CD4-positive, alpha-beta memory T cell (primary cell): ENCODE measurements at regions not wholly inside any gene's neighbourhood (a gene's known extent, or its start where the extent isn't known, plus 50 kb on each side); places are given as distances from the start of the nearest gene placed in this dataset.

Experiments
- CTCF ChIA-PET: fragments of 350-600 bp; sonication (Branson Sonifier 250); formaldehyde crosslinking; loops from one replicate; lab custom pipeline; 2021; ENCODE audit warnings: inconsistent platforms; ENCODE audit not compliant: partially characterized antibody; lab: Charles Lee
- POLR2A ChIA-PET: fragments of 350-600 bp; sonication (Branson Sonifier 250); formaldehyde crosslinking; loops from one replicate; lab custom pipeline; 2021; ENCODE audit not compliant: partially characterized antibody; lab: Charles Lee
- DNase-seq, 5 donors: peaks; one replicate each; pipeline versions ENCODE4 v3.0.0 to v3.0.0-alpha.2; 2020 to 2022; ENCODE audit warnings: mixed read lengths in 1 of 5
- H3K27ac ChIP-seq: one replicate; pipeline ENCODE4 v1.7.0; 2013; ENCODE audit warnings: low read depth, low read length
- H3K27me3 ChIP-seq: 2 replicates; pipeline ENCODE4 v1.7.0; 2013; ENCODE audit warnings: mild to moderate bottlenecking, low read length, moderate library complexity; ENCODE audit not compliant: insufficient read depth
- H3K36me3 ChIP-seq: 2 replicates; pipeline ENCODE4 v1.7.0; 2013; ENCODE audit warnings: mild to moderate bottlenecking, low read length, moderate library complexity; ENCODE audit not compliant: insufficient read depth
- H3K4me1 ChIP-seq: 2 replicates; pipeline ENCODE4 v1.7.0; 2013; ENCODE audit warnings: mild to moderate bottlenecking, low read length, moderate library complexity; ENCODE audit not compliant: insufficient read depth
- H3K4me3 ChIP-seq, 2 donors: one replicate each; pipeline ENCODE4 v1.7.0; 2013; ENCODE audit warnings: low read length in 2 of 2, mild to moderate bottlenecking in 1 of 2
- H3K9me3 ChIP-seq, 2 donors: one replicate each; pipeline ENCODE4 v1.7.0; 2013; ENCODE audit warnings: low read length in 2 of 2, control low read depth in 1 of 2; ENCODE audit not compliant: control insufficient read depth in 1 of 2
- H3K27ac Mint-ChIP-seq, 7 donors: one replicate each; pipeline ENCODE4 v1.8.0; 2020 to 2021; ENCODE audit warnings: mixed read lengths in 7 of 7, mild to moderate bottlenecking in 6 of 7, inconsistent platforms in 3 of 7, moderate library complexity in 3 of 7
- H3K27me3 Mint-ChIP-seq, 2 donors: one replicate each; pipeline ENCODE4 v1.8.0; 2020 to 2021; ENCODE audit warnings: mixed read lengths in 2 of 2
- H3K36me3 Mint-ChIP-seq, 2 donors: one replicate each; pipeline ENCODE4 v1.8.0; 2020 to 2021; ENCODE audit warnings: mixed read lengths in 2 of 2, inconsistent platforms in 1 of 2, mild to moderate bottlenecking in 1 of 2
- H3K4me1 Mint-ChIP-seq, 4 donors: one replicate each; pipeline ENCODE4 v1.8.0; 2020 to 2021; ENCODE audit warnings: mixed read lengths in 4 of 4, mild to moderate bottlenecking in 1 of 4
- H3K4me3 Mint-ChIP-seq, 8 donors: one replicate each; pipeline ENCODE4 v1.8.0; 2020 to 2021; ENCODE audit warnings: mixed read lengths in 8 of 8, mild to moderate bottlenecking in 7 of 8, moderate library complexity in 6 of 8, inconsistent platforms in 3 of 8
- H3K9me3 Mint-ChIP-seq, 8 donors: one replicate each; pipeline ENCODE4 v1.8.0; 2020 to 2021; ENCODE audit warnings: mixed read lengths in 8 of 8, mild to moderate bottlenecking in 5 of 8, inconsistent platforms in 3 of 8, moderate library complexity in 1 of 8
- intact Hi-C: fragments of 100-400 bp; cut with micrococcal nuclease; formaldehyde crosslinking; loops from one replicate; pipeline ENCODE4 v1.15.1; 2023

DNA sequence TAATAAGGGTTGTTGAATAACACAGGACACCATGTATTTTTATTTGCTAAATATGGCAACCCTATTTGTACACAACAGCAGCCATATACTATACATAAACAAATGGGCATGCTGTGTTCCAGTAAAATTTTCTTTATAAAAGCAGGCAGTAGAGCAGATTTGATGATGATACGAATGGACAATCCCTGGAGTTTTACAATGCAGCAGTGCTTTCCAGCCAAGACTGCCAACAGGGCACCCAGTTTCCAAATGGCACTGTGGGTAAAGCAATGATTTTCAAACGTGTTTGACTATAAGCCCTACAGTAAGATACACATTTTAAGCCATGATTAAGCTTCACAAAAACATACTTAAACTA is 282.7 kb downstream of the NUAK1 start:
- POLR2A ChIA-PET, result no interaction called here
- Histone ChIP-seq H3K4me3 (no peak overlapping the region), H3K27me3 (no peaks in the 10 kb centered on the region), H3K36me3 (no peaks in the 10 kb centered on the region), H3K4me1 (no peaks in the 10 kb centered on the region), H3K27ac (no peak overlapping the region), H3K9me3 (no peaks in the 10 kb centered on the region)
- no peak overlapping the region for H3K27ac Mint-ChIP-seq
- CTCF ChIA-PET, result no interaction called here
- intact Hi-C loops, result no loop called here
- peaks cover 2% of the 10 kb centered on the region in 2 donors for H3K27me3 Mint-ChIP-seq
- no peaks in the 10 kb centered on the region for H3K36me3 Mint-ChIP-seq
- H3K4me1 Mint-ChIP-seq, result no peaks in the 10 kb centered on the region
- no peak for DNase-seq
- no peak overlapping the region for H3K4me3 Mint-ChIP-seq
- H3K9me3 Mint-ChIP-seq, result peaks cover 0 to 9% (median 2%) of the 10 kb centered on the region in 8 donors

DNA sequence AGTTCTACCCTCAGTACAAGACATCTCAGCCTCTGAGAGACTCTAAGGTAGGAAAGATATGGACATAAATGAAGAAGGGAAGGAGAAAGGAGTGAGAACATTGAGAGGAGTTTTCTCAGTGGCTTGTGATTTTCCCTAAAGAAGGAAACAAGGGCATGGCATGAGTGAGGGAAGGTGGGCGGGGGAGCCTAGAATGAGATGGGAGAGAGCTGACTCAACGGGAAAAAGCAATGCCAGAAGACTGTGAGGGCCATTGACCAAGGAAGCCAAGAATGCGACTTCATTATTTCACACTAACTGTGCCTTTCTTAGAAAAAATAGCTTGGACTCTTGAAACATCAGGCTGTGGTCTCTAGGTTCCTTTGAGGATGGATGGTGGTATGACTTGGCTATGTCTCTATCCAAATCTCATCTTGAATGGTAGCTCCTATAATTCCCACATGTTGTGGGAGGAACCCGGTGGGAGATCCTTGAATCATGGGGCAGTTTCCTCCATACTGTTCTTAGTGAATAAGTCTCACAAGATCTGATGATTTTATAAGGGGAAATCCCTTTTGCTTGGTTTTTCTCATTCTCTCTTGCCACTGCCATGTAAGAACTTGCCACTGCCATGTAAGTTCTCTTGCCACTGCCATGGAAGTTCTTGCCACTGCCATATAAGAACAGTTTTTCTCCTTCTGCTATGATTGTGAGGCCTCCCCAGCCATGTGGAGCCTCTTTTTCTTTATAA is 279.6 kb downstream of the NUAK1 start:
- Mint-ChIP-seq H3K27me3 (peaks cover 2 to 4% of the 10 kb centered on the region in 2 donors), H3K4me1 (no peaks in the 10 kb centered on the region), H3K9me3 (peaks cover 0 to 9% (median 5%) of the 10 kb centered on the region in 8 donors), H3K36me3 (no peaks in the 10 kb centered on the region), H3K4me3 (no peak overlapping the region), H3K27ac (no peak overlapping the region)
- ChIA-PET CTCF (no interaction called here), POLR2A (no interaction called here)
- no peak overlapping the region for H3K27ac ChIP-seq
- H3K4me1 ChIP-seq, result no peaks in the 10 kb centered on the region
- intact Hi-C loops, result no loop called here
- DNase-seq, result no peak
- H3K9me3 ChIP-seq, result no peaks in the 10 kb centered on the region
- H3K4me3 ChIP-seq, result no peak overlapping the region
- H3K36me3 ChIP-seq, result no peaks in the 10 kb centered on the region
- H3K27me3 ChIP-seq, result no peaks in the 10 kb centered on the region

DNA sequence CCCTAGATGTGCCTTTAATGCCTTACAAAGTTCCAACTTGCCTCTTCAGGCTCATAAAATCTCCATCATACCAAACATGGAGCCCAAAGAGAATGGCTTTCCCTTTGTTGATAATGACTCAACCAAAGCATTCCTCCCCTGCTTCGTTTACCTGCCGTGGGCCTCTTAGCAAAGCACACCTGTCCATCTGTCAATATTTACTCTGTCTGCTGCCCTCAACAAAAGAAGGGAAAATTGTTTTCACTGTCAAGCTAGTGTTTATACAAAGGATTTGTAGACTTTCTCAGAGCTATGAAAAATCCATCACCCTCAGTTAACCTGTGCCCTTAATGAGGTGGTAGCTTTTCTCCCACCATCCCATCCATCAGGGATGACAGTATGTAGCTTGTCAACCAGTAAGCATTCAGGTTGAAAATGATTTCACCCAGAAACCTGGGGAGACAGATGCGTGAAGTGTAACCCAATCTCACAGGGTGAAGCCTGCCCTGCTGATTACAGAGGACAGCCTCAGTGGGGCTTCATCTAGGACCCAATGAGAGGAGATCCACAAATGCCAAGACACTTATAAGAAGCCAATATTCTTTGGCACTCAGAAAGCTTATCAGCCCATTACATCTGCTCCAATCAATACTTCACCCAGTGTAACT is 278.1 kb downstream of the NUAK1 start:
- H3K36me3 Mint-ChIP-seq, result no peaks in the 10 kb centered on the region
- Histone ChIP-seq H3K36me3 (no peaks in the 10 kb centered on the region), H3K27me3 (no peaks in the 10 kb centered on the region), H3K4me1 (no peaks in the 10 kb centered on the region), H3K4me3 (no peak overlapping the region), H3K9me3 (no peaks in the 10 kb centered on the region), H3K27ac (no peak overlapping the region)
- H3K27ac Mint-ChIP-seq, result no peak overlapping the region
- DNase-seq, result no peak
- ChIA-PET CTCF (no interaction called here), POLR2A (no interaction called here)
- peaks cover 0 to 7% (median 5%) of the 10 kb centered on the region in 8 donors for H3K9me3 Mint-ChIP-seq
- H3K27me3 Mint-ChIP-seq, result peaks cover 2 to 4% of the 10 kb centered on the region in 2 donors
- H3K4me3 Mint-ChIP-seq, result no peak overlapping the region
- H3K4me1 Mint-ChIP-seq, result no peaks in the 10 kb centered on the region
- intact Hi-C loops, result no loop called here

DNA sequence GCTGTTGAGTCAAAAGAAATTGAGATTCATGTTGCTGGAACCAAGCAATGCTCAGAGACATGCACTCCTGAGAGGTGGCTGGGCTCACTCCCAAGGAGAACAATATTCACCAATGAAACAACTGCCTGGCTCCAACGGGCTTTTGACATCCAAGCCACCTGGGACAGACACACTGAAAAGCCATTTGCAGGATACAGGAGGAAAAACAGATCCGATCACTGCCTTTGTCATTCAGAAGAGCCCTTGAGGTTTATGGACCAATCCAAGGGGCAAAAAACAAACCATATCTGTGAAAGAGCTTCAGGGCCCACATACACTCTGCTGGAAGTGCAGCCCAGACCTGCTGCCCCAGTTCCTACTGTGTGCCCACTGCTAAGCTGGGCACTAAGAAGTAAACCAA is 277.5 kb downstream of the NUAK1 start:
- CTCF ChIA-PET, result no interaction called here
- Mint-ChIP-seq H3K27me3 (peaks cover 2 to 4% of the 10 kb centered on the region in 2 donors), H3K4me3 (no peak overlapping the region), H3K4me1 (no peaks in the 10 kb centered on the region), H3K27ac (no peak overlapping the region), H3K36me3 (no peaks in the 10 kb centered on the region), H3K9me3 (peaks cover 0 to 7% (median 5%) of the 10 kb centered on the region in 8 donors)
- Histone ChIP-seq H3K4me3 (no peak overlapping the region), H3K36me3 (no peaks in the 10 kb centered on the region), H3K27ac (no peak overlapping the region), H3K4me1 (no peaks in the 10 kb centered on the region), H3K9me3 (no peaks in the 10 kb centered on the region), H3K27me3 (no peaks in the 10 kb centered on the region)
- POLR2A ChIA-PET, result no interaction called here
- DNase-seq, result no peak
- intact Hi-C loops, result no loop called here

DNA sequence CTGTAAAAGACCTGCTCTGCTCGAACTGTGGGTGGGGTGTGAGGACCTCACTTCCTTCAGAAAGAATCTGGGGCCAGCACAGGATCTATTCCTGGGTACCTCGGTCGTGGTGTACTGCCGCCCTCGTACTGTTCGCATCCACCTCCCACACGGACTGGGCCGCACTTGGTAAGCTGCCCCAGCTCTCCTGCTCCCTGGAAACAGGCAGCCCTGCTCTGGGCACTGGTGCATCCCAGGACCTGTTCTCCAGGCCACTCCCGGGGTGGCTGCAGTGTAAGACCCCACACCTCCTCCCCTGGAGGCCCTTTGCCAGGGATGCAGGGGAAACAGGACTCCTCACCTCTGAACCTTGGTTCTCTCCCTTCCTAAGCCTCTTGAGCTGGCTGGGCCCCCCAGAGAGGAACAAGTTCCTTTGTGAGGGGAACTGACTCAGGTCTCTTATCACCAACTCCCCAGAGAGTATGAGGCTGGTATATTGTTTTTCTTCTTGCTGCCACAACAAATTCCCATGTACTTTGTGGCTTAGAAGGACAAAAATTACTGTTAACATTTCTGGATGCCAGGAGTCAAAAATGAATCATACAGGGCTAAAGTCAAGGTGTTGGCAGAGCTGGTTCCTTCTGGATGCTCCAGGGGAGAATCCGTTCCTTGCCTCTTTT is 276.5 kb downstream of the NUAK1 start:
- ChIA-PET POLR2A (no interaction called here), CTCF (no interaction called here)
- no peak for DNase-seq
- no peaks in the 10 kb centered on the region for H3K4me1 ChIP-seq
- intact Hi-C loops, result no loop called here
- H3K36me3 Mint-ChIP-seq, result no peaks in the 10 kb centered on the region
- H3K27me3 ChIP-seq, result no peaks in the 10 kb centered on the region
- no peak overlapping the region for H3K27ac Mint-ChIP-seq
- H3K27me3 Mint-ChIP-seq, result peaks cover 2% of the 10 kb centered on the region in 2 donors
- H3K9me3 ChIP-seq, result no peaks in the 10 kb centered on the region
- no peaks in the 10 kb centered on the region for H3K4me1 Mint-ChIP-seq
- no peak overlapping the region for H3K4me3 ChIP-seq
- no peak overlapping the region for H3K4me3 Mint-ChIP-seq
- no peaks in the 10 kb centered on the region for H3K36me3 ChIP-seq
- no peak overlapping the region for H3K27ac ChIP-seq
- H3K9me3 Mint-ChIP-seq, result peaks cover 0 to 7% (median 1%) of the 10 kb centered on the region in 8 donors

DNA sequence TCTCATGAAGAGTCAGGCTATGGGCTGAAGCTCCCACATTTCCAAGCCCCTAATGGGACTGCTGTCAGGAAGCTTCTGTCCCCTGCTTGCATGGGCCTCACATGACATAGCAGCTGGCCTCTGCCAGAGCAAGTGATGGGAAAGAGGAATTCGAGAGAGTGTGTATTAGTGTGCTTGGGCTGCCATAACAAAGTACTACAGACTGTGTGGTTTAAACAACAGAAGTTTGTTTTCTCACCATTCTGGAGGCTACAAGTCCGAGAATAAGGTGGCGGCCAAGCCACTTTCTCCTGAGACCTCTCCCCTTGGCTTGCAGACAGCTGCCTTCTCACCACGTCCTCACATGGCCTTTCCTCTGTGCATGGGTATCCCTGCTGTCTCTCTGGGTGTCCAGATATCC is 274.4 kb downstream of the NUAK1 start:
- no peaks in the 10 kb centered on the region for H3K4me1 Mint-ChIP-seq
- H3K4me3 ChIP-seq, result no peak overlapping the region
- CTCF ChIA-PET, result no interaction called here
- H3K36me3 ChIP-seq, result no peaks in the 10 kb centered on the region
- intact Hi-C loops, result no loop called here
- no peak overlapping the region for H3K27ac Mint-ChIP-seq
- no peaks in the 10 kb centered on the region for H3K4me1 ChIP-seq
- no peak for DNase-seq
- H3K27me3 ChIP-seq, result no peaks in the 10 kb centered on the region
- no peak overlapping the region for H3K27ac ChIP-seq
- POLR2A ChIA-PET, result no interaction called here
- no peak overlapping the region for H3K4me3 Mint-ChIP-seq
- H3K27me3 Mint-ChIP-seq, result peaks cover 0 to 2% of the 10 kb centered on the region in 2 donors
- H3K9me3 ChIP-seq, result no peaks in the 10 kb centered on the region
- no peaks in the 10 kb centered on the region for H3K36me3 Mint-ChIP-seq
- peaks cover 0 to 7% (median 1%) of the 10 kb centered on the region in 8 donors for H3K9me3 Mint-ChIP-seq

DNA sequence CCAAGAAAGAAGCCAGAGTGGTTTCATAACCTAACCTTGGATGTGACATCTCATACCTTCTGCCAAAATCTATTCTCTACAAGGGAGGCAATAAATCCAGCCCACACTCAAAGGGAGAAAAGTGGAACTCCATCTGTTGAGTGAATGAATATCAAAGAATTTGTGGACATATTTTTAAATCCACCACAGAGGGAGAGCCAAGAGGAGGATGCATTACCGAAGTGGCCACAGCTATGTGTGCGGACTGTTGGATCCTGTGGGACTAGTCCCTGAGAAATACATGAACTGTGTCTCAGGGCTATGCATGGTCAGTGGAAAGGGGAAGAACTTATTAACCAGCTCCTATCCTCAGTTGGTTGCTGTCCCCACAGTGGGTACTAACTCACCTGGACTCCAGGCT is 273.9 kb downstream of the NUAK1 start:
- Mint-ChIP-seq H3K4me1 (no peaks in the 10 kb centered on the region), H3K4me3 (no peak overlapping the region), H3K36me3 (no peaks in the 10 kb centered on the region), H3K27me3 (peaks cover 0 to 2% of the 10 kb centered on the region in 2 donors), H3K9me3 (peaks cover 0 to 7% (median 1%) of the 10 kb centered on the region in 8 donors), H3K27ac (no peak overlapping the region)
- no peaks in the 10 kb centered on the region for H3K27me3 ChIP-seq
- H3K27ac ChIP-seq, result no peak overlapping the region
- H3K9me3 ChIP-seq, result no peaks in the 10 kb centered on the region
- intact Hi-C loops, result no loop called here
- no peak overlapping the region for H3K4me3 ChIP-seq
- CTCF ChIA-PET, result no interaction called here
- POLR2A ChIA-PET, result no interaction called here
- H3K4me1 ChIP-seq, result no peaks in the 10 kb centered on the region
- DNase-seq, result no peak
- no peaks in the 10 kb centered on the region for H3K36me3 ChIP-seq
